PC-3 (cell line): ENCODE measurements at regions not wholly inside any gene's neighbourhood (a gene's known extent, or its start where the extent isn't known, plus 50 kb on each side); places are given as distances from the start of the nearest gene placed in this dataset.

Experiments used
- CTCF ChIP-seq: fragments of 300-600 bp; sonication (generic); conservative IDR thresholded peaks from 2 replicates; pipeline ENCODE4 v1.5.1; 2017; ENCODE audit warnings: antibody characterized with exemption, low read depth, mild to moderate bottlenecking, low read length
- EZH2 ChIP-seq: fragments of 300-600 bp; sonication (generic); IDR thresholded peaks from one replicate; pipeline ENCODE4 v1.6.1; 2017; ENCODE audit warnings: antibody characterized with exemption, mild to moderate bottlenecking, low read length; ENCODE audit not compliant: unreplicated experiment

- TF ChIP-seq CTCF (no peak), EZH2 (no peak)
These were observed 108.2 kb downstream of the HFE start for GRCh38 chr6:26195376-26195923.
